Spleen (tissue), 11 donors: ENCODE measurements at regions not wholly inside any gene's neighbourhood (a gene's known extent, or its start where the extent isn't known, plus 50 kb on each side); places are given as distances from the start of the nearest gene placed in this dataset.

Experiments
- DNase-seq: peaks from one replicate; pipeline ENCODE4 v3.0.0-alpha.2; 2020
- H3K27ac ChIP-seq, 8 donors: fragments of 200-600 bp; sonication (generic) in 7 of 8; 1 replicate in 4 of 8; 2 replicates in 4 of 8; pipeline versions ENCODE4 v1.5.0 to v1.8.0; 2016 to 2021; ENCODE audit warnings: inconsistent platforms in 4 of 8, mild to moderate bottlenecking in 4 of 8, moderate library complexity in 1 of 8
- H3K27me3 ChIP-seq, 7 donors: fragments of 200-600 bp; sonication (generic) in 6 of 7; replicated peaks in 1 of 7; 1 replicate in 4 of 7; 2 replicates in 3 of 7; pipeline versions ENCODE4 v1.5.0 to v1.8.0; 2016 to 2021; ENCODE audit warnings: inconsistent platforms in 3 of 7, mild to moderate bottlenecking in 1 of 7
- H3K36me3 ChIP-seq, 6 donors: fragments of 200-600 bp; sonication (generic) in 5 of 6; 1 replicate in 4 of 6; 2 replicates in 2 of 6; pipeline versions ENCODE4 v1.5.0 to v1.8.0; 2016 to 2021; ENCODE audit warnings: inconsistent platforms in 2 of 6
- H3K4me1 ChIP-seq, 6 donors: fragments of 200-600 bp; sonication (generic) in 5 of 6; 1 replicate in 3 of 6; 2 replicates in 3 of 6; pipeline versions ENCODE4 v1.5.0 to v1.8.0; 2016 to 2021; ENCODE audit warnings: inconsistent platforms in 3 of 6
- H3K4me3 ChIP-seq, 8 donors: fragments of 200-600 bp; sonication (generic) in 7 of 8; 1 replicate in 4 of 8; 2 replicates in 4 of 8; pipeline versions ENCODE4 v1.5.0 to v1.8.0; 2016 to 2021; ENCODE audit warnings: inconsistent platforms in 4 of 8, mild to moderate bottlenecking in 4 of 8, moderate library complexity in 2 of 8
- H3K9me3 ChIP-seq, 8 donors: fragments of 200-600 bp; sonication (generic) in 7 of 8; 1 replicate in 4 of 8; 2 replicates in 4 of 8; pipeline versions ENCODE4 v1.5.0 to v1.8.0; 2016 to 2021; ENCODE audit warnings: inconsistent platforms in 4 of 8
- POLR2A ChIP-seq, 3 donors: fragments of 450-650 bp; IDR thresholded peaks; one replicate each; pipeline ENCODE4 v1.5.1; 2017; ENCODE audit warnings: antibody characterized with exemption in 3 of 3, mild to moderate bottlenecking in 1 of 3
- POLR2AphosphoS5 ChIP-seq, 3 donors: sonication (generic); formaldehyde crosslinking; IDR thresholded peaks; one replicate each; pipeline ENCODE4 v1.5.1; 2017; ENCODE audit warnings: antibody characterized with exemption in 3 of 3
- WGBS, 5 donors: extraction: QIAGEN DNeasy Blood & Tissue Kit in 3 of 5; methylation state at CpG; one replicate each; pipeline versions ENCODE4 v1.1.5 to v1.1.7; 2013 to 2018; 5-methylcytosine and 5-hydroxymethylcytosine counted together
- intact Hi-C: fragments of 100-400 bp; cut with DNase I; formaldehyde crosslinking; loops from one replicate; pipeline ENCODE4 v1.15.0; 2023; ENCODE audit warnings: low total_unique reads
- TF ChIP-seq, protein P1 (sequence below), 11 experiments: fragments of 200-600 bp in 7 of 11; fragments of 450-650 bp in 4 of 11; sonication (generic) in 4 of 11; IDR thresholded peaks in 8 of 11; conservative IDR thresholded peaks in 3 of 11; 1 replicate in 7 of 11; 2 replicates in 4 of 11; pipeline versions ENCODE4 v1.4.0 to v1.8.0; 2016 to 2021; ENCODE audit warnings: antibody characterized with exemption in 11 of 11, inconsistent platforms in 4 of 11, mild to moderate bottlenecking in 1 of 11
- donor health status: healthy with polysubstance abuse.
- donor health status: DM: no; HTN: no; CAD: no; lungs with moderate emphysema.
- donor health status: DM: no; HTN: no; CAD: no.
- donor health status: Bipolar disorder and iron deficiency.
- donor health status: healthy.
- donor health status: DM: no; HTN: no; CAD: no.
- donor health status: DM: yes; HTN: yes; CAD: no.

DNA sequence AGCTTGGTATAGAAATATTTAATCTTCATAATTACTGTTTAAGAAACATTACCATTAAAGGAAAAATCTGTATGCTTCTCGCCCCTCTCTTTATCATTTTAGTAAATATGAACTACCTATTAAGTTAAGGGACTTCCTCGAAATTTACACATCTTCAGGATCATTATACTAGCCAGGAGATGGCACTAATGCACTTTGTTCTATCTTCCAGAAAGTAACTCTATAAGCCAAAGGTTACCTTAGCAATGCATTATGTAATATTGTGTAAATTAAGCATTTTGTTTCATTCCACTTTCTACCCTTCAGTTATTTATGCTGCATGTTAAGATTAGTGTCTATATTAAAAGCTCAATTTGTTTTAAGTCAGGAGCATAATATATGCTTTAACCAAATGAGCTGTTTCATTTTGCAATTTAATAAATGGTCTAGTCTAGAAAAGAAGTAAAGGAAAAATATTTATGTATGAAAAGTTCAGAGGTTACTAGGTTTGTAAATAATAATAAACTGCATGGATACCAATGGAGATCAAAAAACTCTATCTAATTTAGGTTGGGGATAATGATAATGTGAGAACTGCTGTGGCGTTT, 128.5 kb downstream of the ANKRD7 start:
- H3K36me3 ChIP-seq, result no peaks in the 10 kb centered on the region
- intact Hi-C loops, result no loop called here
- H3K4me1 ChIP-seq, result no peaks in the 10 kb centered on the region
- TF ChIP-seq, protein P1, sequence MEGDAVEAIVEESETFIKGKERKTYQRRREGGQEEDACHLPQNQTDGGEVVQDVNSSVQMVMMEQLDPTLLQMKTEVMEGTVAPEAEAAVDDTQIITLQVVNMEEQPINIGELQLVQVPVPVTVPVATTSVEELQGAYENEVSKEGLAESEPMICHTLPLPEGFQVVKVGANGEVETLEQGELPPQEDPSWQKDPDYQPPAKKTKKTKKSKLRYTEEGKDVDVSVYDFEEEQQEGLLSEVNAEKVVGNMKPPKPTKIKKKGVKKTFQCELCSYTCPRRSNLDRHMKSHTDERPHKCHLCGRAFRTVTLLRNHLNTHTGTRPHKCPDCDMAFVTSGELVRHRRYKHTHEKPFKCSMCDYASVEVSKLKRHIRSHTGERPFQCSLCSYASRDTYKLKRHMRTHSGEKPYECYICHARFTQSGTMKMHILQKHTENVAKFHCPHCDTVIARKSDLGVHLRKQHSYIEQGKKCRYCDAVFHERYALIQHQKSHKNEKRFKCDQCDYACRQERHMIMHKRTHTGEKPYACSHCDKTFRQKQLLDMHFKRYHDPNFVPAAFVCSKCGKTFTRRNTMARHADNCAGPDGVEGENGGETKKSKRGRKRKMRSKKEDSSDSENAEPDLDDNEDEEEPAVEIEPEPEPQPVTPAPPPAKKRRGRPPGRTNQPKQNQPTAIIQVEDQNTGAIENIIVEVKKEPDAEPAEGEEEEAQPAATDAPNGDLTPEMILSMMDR (IDR thresholded peaks at IDR 0.05 in 8 of 11, conservative IDR thresholded peaks at IDR 0.05 in 3 of 11), result no peak
- no peak for TF ChIP-seq POLR2A (IDR thresholded peaks at IDR 0.05)
- no peak for TF ChIP-seq POLR2AphosphoS5 (IDR thresholded peaks at IDR 0.05)
- no peaks in the 10 kb centered on the region for H3K27me3 ChIP-seq
- H3K9me3 ChIP-seq, result peaks cover 0 to 9% (median 5%) of the 10 kb centered on the region in 8 donors
- 58 to 67% (median 66%) methylated on average over 3 of the region's 3 CpGs for WGBS, 5 donors
- no peak overlapping the region for H3K27ac ChIP-seq
- DNase-seq, result no peak
- no peak overlapping the region for H3K4me3 ChIP-seq

- no peak overlapping the region for H3K27ac ChIP-seq
- no peak overlapping the region for H3K4me3 ChIP-seq
- no peaks in the 10 kb centered on the region for H3K4me1 ChIP-seq
- WGBS, 5 donors, result 66 to 84% (median 71%) methylated on average over 5 of the region's 5 CpGs
- intact Hi-C loops, result no loop called here
- H3K27me3 ChIP-seq, result no peaks in the 10 kb centered on the region
- no peak for TF ChIP-seq POLR2AphosphoS5 (IDR thresholded peaks at IDR 0.05)
- no peak for TF ChIP-seq POLR2A (IDR thresholded peaks at IDR 0.05)
- TF ChIP-seq, protein P1 (IDR thresholded peaks at IDR 0.05 in 8 of 11, conservative IDR thresholded peaks at IDR 0.05 in 3 of 11), result no peak
- no peak for DNase-seq
- H3K9me3 ChIP-seq, result no peaks in the 10 kb centered on the region
- H3K36me3 ChIP-seq, result no peaks in the 10 kb centered on the region
These were observed 141.9 kb downstream of the ANKRD7 start for GRCh38 chr7:118366363-118366762.

DNA sequence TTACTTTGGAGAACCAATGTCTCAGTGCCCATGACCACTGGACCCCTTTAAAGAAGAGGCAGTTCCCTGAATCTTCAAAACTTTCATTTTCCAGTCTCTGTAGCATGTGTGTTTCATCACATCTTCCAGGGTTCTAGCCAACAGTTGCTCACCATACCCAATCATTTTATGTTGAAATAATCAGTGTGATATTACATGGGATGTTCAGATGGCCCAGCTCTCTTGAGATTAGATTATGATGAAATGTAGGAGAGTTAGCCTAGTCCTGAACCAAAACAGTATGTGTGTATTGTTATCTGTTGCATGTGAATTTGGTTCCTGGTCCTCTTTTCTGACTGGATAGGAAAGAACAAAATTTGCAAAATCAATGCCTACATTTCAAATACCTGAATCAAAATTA, 144.5 kb downstream of the ANKRD7 start:
- no peak overlapping the region for H3K27ac ChIP-seq
- H3K4me1 ChIP-seq, result no peaks in the 10 kb centered on the region
- DNase-seq, result no peak
- no peaks in the 10 kb centered on the region for H3K9me3 ChIP-seq
- no peaks in the 10 kb centered on the region for H3K27me3 ChIP-seq
- H3K4me3 ChIP-seq, result no peak overlapping the region
- no peaks in the 10 kb centered on the region for H3K36me3 ChIP-seq
- no peak for TF ChIP-seq POLR2AphosphoS5 (IDR thresholded peaks at IDR 0.05)
- TF ChIP-seq POLR2A (IDR thresholded peaks at IDR 0.05), result no peak
- TF ChIP-seq, protein P1 (IDR thresholded peaks at IDR 0.05 in 8 of 11, conservative IDR thresholded peaks at IDR 0.05 in 3 of 11), result no peak
- intact Hi-C loops, result no loop called here

DNA sequence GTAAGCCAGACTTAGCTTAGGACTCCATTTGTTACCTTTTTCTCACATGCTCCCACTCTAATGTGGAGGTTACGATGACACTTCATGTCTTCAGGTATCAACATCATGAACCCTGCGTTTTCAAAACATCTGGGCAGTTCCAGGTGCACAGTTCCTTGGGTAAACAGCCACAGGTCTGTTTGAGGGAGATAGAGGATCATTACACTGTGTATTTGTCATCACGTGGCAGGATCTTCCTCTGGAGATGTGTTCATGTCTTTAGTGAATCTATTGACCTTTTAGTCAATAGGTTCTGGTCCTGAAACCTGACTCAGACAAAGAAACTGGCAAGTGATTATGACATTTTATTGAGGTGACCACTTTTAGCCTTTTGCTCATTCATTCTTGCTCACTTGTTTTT, 145.5 kb downstream of the ANKRD7 start:
- H3K4me3 ChIP-seq, result no peak overlapping the region
- 72 to 84% (median 81%) methylated on average over 3 of the region's 3 CpGs for whole genome bisulfite sequencing, 5 donors
- no peak for DNase-seq
- H3K27ac ChIP-seq, result no peak overlapping the region
- intact Hi-C loops, result no loop called here
- H3K9me3 ChIP-seq, result no peaks in the 10 kb centered on the region
- no peak for TF ChIP-seq POLR2AphosphoS5 (IDR thresholded peaks at IDR 0.05)
- TF ChIP-seq, protein P1 (IDR thresholded peaks at IDR 0.05 in 8 of 11, conservative IDR thresholded peaks at IDR 0.05 in 3 of 11), result no peak
- no peak for TF ChIP-seq POLR2A (IDR thresholded peaks at IDR 0.05)
- H3K4me1 ChIP-seq, result no peaks in the 10 kb centered on the region
- H3K36me3 ChIP-seq, result no peaks in the 10 kb centered on the region
- H3K27me3 ChIP-seq, result no peaks in the 10 kb centered on the region
